Neural progenitor cell (in vitro differentiated cells): ENCODE measurements at regions not wholly inside any gene's neighbourhood (a gene's known extent, or its start where the extent isn't known, plus 50 kb on each side); places are given as distances from the start of the nearest gene placed in this dataset.

Source experiments
- EZH2 ChIP-seq: fragments of 200-600 bp; sonication (generic); IDR thresholded peaks from 2 replicates; pipeline ENCODE4 v1.6.1; 2017; ENCODE audit warnings: antibody characterized with exemption, mild to moderate bottlenecking, moderate library complexity
- EZH2phosphoT487 ChIP-seq: fragments of 200-600 bp; sonication (generic); IDR thresholded peaks from 2 replicates; pipeline ENCODE4 v1.6.1; 2017; ENCODE audit warnings: antibody characterized with exemption
- TF ChIP-seq, protein P1 (sequence below): fragments of 200-600 bp; sonication (generic); IDR thresholded peaks from 2 replicates; pipeline ENCODE4 v1.5.1; 2017; ENCODE audit warnings: antibody characterized with exemption, mild to moderate bottlenecking

DNA sequence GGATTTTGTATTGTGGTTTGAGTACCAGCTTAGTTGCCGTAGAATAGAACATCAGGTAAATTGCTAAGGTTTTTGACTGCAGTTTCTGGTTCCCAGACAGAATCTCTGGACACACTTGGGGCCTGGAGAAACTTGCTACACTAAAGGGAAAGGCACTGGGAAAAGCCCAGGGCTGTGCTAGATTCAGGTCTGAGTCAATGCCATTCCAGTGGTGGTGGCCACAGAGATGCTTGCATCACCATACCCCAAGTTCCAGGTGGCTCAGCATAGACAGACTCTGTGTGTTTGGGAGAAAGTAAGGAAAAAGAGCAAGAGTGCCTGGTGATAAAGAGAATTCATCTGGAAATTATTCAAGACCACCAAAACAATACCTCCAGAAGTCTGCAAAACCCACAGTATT lies 120.6 kb downstream of the HMHB1 start:
- TF ChIP-seq, protein P1, sequence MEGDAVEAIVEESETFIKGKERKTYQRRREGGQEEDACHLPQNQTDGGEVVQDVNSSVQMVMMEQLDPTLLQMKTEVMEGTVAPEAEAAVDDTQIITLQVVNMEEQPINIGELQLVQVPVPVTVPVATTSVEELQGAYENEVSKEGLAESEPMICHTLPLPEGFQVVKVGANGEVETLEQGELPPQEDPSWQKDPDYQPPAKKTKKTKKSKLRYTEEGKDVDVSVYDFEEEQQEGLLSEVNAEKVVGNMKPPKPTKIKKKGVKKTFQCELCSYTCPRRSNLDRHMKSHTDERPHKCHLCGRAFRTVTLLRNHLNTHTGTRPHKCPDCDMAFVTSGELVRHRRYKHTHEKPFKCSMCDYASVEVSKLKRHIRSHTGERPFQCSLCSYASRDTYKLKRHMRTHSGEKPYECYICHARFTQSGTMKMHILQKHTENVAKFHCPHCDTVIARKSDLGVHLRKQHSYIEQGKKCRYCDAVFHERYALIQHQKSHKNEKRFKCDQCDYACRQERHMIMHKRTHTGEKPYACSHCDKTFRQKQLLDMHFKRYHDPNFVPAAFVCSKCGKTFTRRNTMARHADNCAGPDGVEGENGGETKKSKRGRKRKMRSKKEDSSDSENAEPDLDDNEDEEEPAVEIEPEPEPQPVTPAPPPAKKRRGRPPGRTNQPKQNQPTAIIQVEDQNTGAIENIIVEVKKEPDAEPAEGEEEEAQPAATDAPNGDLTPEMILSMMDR = no peak
- TF ChIP-seq EZH2 (no peak), EZH2phosphoT487 (no peak)
